ENCODE measurements at regions not wholly inside any gene's neighbourhood (a gene's known extent, or its start where the extent isn't known, plus 50 kb on each side); places are given as distances from the start of the nearest gene placed in this dataset.

DNA sequence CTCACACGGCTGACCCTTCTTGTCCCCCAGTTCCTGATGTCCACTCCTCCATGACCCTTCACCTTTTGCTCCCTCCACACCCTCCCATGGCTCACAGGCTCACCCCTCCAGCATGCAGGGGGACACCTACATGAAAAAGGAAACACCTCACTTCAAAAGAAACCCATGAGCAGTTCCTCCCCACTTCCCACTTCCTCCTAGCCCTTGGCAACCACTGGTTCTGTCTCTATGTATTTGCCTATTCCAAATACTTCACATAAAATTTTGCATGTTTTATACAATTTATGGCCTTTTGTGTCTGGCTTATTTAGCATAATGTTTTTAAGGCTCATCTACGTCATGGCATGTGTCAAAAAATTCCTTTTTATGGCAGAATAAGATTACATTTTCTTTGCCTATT, 100.2 kb upstream of the S1PR3 start:
- H3K27ac ChIP-seq (replicated peaks in 1 of 4), result no peak overlapping the region
- 93% methylated on average over 2 of the region's 2 CpGs for WGBS
- no peak for TF ChIP-seq POLR2A (IDR thresholded peaks at IDR 0.05; ENCODE audit: low read depth)
- no peak for TF ChIP-seq POLR2AphosphoS5 (IDR thresholded peaks at IDR 0.05)
- no peak for TF ChIP-seq EP300 (IDR thresholded peaks at IDR 0.05)
- TF ChIP-seq, protein P1, sequence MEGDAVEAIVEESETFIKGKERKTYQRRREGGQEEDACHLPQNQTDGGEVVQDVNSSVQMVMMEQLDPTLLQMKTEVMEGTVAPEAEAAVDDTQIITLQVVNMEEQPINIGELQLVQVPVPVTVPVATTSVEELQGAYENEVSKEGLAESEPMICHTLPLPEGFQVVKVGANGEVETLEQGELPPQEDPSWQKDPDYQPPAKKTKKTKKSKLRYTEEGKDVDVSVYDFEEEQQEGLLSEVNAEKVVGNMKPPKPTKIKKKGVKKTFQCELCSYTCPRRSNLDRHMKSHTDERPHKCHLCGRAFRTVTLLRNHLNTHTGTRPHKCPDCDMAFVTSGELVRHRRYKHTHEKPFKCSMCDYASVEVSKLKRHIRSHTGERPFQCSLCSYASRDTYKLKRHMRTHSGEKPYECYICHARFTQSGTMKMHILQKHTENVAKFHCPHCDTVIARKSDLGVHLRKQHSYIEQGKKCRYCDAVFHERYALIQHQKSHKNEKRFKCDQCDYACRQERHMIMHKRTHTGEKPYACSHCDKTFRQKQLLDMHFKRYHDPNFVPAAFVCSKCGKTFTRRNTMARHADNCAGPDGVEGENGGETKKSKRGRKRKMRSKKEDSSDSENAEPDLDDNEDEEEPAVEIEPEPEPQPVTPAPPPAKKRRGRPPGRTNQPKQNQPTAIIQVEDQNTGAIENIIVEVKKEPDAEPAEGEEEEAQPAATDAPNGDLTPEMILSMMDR (IDR thresholded peaks at IDR 0.05), result no peak
- H3K4me1 ChIP-seq, result peaks cover 0 to 8% (median 0%) of the 10 kb centered on the region in 4 donors
- no peak overlapping the region for H3K4me3 ChIP-seq
- DNase-seq (ENCODE audit: extremely low spot score), result no peak
- H3K36me3 ChIP-seq, result no peaks in the 10 kb centered on the region
- intact Hi-C loops (cut with DNase I), result no loop called here
- H3K9me3 ChIP-seq, result no peaks in the 10 kb centered on the region
- no peaks in the 10 kb centered on the region for H3K27me3 ChIP-seq

DNA sequence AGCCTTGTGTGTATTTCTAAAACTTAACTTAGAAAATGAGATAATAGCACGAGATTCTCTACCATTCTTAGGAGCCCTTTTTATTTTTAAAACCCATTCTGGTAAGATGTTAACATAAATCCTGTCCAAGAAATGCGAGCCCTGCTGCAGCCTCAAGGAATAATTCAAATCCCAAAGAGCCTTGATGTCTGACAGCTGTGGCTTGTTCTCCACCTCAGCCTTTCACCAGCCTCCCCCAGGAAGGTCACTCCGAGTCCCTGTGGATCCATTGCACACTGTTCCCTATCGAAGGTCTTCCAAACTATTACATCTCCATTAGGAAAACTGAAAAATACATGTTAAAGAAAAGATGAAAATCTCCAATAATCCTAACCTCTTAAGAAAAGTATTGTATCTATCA, 98.5 kb upstream of the S1PR3 start:
- Histone ChIP-seq H3K4me3 (no peak overlapping the region), H3K27me3 (no peaks in the 10 kb centered on the region), H3K4me1 (peaks cover 0 to 8% (median 0%) of the 10 kb centered on the region in 4 donors), H3K36me3 (no peaks in the 10 kb centered on the region), H3K27ac (replicated peaks in 1 of 4) (no peak overlapping the region), H3K9me3 (no peaks in the 10 kb centered on the region)
- no peak for DNase-seq (ENCODE audit: extremely low spot score)
- WGBS, result 42% methylated on average over 4 of the region's 4 CpGs
- TF ChIP-seq POLR2AphosphoS5 (IDR thresholded peaks at IDR 0.05) (no peak), EP300 (IDR thresholded peaks at IDR 0.05) (no peak), POLR2A (IDR thresholded peaks at IDR 0.05; ENCODE audit: low read depth) (no peak)
- TF ChIP-seq, protein P1 (IDR thresholded peaks at IDR 0.05), result no peak
- intact Hi-C loops (cut with DNase I), result no loop called here

DNA sequence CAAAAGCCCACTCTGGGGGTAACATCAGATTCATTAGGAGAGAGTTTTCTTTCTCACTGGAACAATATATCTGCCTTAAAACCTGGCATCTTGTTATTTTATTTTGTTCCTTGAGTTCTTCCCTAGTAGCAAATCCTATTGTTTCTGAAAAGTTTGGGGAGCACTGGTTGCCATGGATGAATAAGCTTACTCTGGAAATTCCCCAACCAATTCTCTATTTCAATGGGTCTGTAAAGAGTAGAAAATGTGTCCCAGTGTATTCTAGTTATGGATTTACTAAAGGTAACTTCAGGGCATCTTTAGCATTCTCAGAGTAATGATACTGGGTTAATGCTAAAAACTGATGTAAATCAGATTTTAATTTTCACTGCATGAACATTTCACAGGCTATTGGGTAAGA, 94.2 kb upstream of the S1PR3 start:
- no peaks in the 10 kb centered on the region for H3K27me3 ChIP-seq
- no peak for DNase-seq (ENCODE audit: extremely low spot score)
- H3K36me3 ChIP-seq, result no peaks in the 10 kb centered on the region
- no peak overlapping the region for H3K27ac ChIP-seq (replicated peaks in 1 of 4)
- no peak overlapping the region for H3K4me3 ChIP-seq
- H3K9me3 ChIP-seq, result no peaks in the 10 kb centered on the region
- no peak for TF ChIP-seq POLR2A (IDR thresholded peaks at IDR 0.05; ENCODE audit: low read depth)
- TF ChIP-seq, protein P1 (IDR thresholded peaks at IDR 0.05), result no peak
- TF ChIP-seq EP300 (IDR thresholded peaks at IDR 0.05), result no peak
- TF ChIP-seq POLR2AphosphoS5 (IDR thresholded peaks at IDR 0.05), result no peak
- H3K4me1 ChIP-seq, result peaks cover 0 to 7% (median 0%) of the 10 kb centered on the region in 4 donors
- intact Hi-C loops (cut with DNase I), result no loop called here

DNA sequence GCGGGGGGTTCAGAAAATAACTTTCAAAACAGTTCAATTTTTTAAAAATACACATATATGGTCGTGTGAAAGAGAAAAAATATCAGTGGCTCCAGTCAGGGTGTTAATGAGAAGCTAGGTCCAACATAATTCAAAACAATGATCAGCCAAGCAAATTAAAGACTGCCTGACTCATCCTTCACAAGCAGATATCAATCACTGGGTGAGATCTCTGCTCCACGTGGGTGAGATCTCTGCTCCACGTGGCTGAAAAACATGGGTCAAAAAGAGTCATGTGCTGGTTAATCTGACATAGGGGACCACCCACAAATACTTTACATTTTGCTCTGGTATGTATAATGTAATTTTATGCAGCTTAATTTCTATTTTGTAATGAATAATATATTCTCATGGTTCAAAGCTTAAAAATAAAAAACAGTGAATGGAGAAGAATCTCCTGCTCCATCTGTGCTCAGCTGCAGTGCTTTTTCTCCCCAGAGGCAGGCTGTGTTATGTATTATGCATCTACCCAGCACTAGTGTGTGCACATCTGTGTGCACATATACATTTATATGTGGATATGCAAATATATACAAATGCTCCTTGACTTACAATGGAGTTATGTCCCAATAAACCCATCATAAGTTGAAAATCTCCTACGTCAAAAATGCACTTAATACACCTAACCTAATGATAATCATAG, 93.1 kb upstream of the S1PR3 start:
- no peaks in the 10 kb centered on the region for H3K27me3 ChIP-seq
- H3K4me1 ChIP-seq, result no peaks in the 10 kb centered on the region
- no peak overlapping the region for H3K27ac ChIP-seq (replicated peaks in 1 of 4)
- intact Hi-C loops (cut with DNase I), result no loop called here
- no peak for DNase-seq (ENCODE audit: extremely low spot score)
- no peak overlapping the region for H3K4me3 ChIP-seq
- WGBS, result 63% methylated on average over 5 of the region's 5 CpGs
- no peaks in the 10 kb centered on the region for H3K9me3 ChIP-seq
- no peaks in the 10 kb centered on the region for H3K36me3 ChIP-seq
- TF ChIP-seq POLR2AphosphoS5 (IDR thresholded peaks at IDR 0.05), result no peak
- no peak for TF ChIP-seq POLR2A (IDR thresholded peaks at IDR 0.05; ENCODE audit: low read depth)
- no peak for TF ChIP-seq EP300 (IDR thresholded peaks at IDR 0.05)
- TF ChIP-seq, protein P1 (IDR thresholded peaks at IDR 0.05), result no peak

DNA sequence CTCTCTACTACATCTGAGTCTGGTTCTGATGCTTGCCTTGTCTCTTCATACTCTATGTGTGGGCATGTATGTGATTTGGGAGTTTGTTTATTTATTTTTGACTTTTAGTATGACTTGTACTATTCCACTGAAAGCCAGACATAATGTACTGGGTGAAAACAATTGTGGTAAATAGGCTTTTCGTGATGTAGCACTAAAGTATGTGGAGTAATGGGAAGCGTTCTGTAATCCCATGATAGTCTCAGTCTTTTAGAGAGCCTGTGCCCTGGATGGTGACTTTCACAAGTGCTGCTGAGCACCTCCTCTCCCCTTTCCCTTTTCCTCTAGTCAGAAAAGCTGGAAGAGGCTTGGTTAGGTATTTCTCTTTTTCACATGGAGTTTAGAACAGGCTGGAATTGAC, 85.8 kb upstream of the S1PR3 start:
- DNase-seq (ENCODE audit: extremely low spot score), result no peak
- WGBS, result 94% methylated on average over 2 of the region's 2 CpGs
- Histone ChIP-seq H3K9me3 (no peaks in the 10 kb centered on the region), H3K27ac (replicated peaks in 1 of 4) (no peak overlapping the region), H3K4me3 (no peak overlapping the region), H3K36me3 (no peaks in the 10 kb centered on the region), H3K4me1 (no peaks in the 10 kb centered on the region), H3K27me3 (no peaks in the 10 kb centered on the region)
- intact Hi-C loops (cut with DNase I), result no loop called here
- TF ChIP-seq POLR2A (IDR thresholded peaks at IDR 0.05; ENCODE audit: low read depth) (no peak), POLR2AphosphoS5 (IDR thresholded peaks at IDR 0.05) (no peak), EP300 (IDR thresholded peaks at IDR 0.05) (no peak)
- TF ChIP-seq, protein P1 (IDR thresholded peaks at IDR 0.05), result no peak
